ENCODE measurements at regions not wholly inside any gene's neighbourhood (a gene's known extent, or its start where the extent isn't known, plus 50 kb on each side); places are given as distances from the start of the nearest gene placed in this dataset.

- TF ChIP-seq POLR2AphosphoS5 (IDR thresholded peaks at IDR 0.05; ENCODE audit: low read depth, low read length): no peak
- no peak for TF ChIP-seq SIN3A (IDR thresholded peaks at IDR 0.05; ENCODE audit: borderline replicate concordance, insufficient read depth, low read length)
- TF ChIP-seq FOXP2 (optimal IDR thresholded peaks at IDR 0.05; ENCODE audit: borderline replicate concordance, extremely low read depth, extremely low read length, insufficient read depth): no peak
- TF ChIP-seq TAF1 (IDR thresholded peaks at IDR 0.05; ENCODE audit: borderline replicate concordance, insufficient read depth, low read length): no peak
- TF ChIP-seq, protein P1, sequence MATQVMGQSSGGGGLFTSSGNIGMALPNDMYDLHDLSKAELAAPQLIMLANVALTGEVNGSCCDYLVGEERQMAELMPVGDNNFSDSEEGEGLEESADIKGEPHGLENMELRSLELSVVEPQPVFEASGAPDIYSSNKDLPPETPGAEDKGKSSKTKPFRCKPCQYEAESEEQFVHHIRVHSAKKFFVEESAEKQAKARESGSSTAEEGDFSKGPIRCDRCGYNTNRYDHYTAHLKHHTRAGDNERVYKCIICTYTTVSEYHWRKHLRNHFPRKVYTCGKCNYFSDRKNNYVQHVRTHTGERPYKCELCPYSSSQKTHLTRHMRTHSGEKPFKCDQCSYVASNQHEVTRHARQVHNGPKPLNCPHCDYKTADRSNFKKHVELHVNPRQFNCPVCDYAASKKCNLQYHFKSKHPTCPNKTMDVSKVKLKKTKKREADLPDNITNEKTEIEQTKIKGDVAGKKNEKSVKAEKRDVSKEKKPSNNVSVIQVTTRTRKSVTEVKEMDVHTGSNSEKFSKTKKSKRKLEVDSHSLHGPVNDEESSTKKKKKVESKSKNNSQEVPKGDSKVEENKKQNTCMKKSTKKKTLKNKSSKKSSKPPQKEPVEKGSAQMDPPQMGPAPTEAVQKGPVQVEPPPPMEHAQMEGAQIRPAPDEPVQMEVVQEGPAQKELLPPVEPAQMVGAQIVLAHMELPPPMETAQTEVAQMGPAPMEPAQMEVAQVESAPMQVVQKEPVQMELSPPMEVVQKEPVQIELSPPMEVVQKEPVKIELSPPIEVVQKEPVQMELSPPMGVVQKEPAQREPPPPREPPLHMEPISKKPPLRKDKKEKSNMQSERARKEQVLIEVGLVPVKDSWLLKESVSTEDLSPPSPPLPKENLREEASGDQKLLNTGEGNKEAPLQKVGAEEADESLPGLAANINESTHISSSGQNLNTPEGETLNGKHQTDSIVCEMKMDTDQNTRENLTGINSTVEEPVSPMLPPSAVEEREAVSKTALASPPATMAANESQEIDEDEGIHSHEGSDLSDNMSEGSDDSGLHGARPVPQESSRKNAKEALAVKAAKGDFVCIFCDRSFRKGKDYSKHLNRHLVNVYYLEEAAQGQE (IDR thresholded peaks at IDR 0.05; ENCODE audit: insufficient read depth in 1 of 2, low read depth in 2 of 2, low read length in 2 of 2): no peak
These were observed 145.2 kb downstream of the INHBB start for GRCh38 chr2:120491111-120491625.

DNA sequence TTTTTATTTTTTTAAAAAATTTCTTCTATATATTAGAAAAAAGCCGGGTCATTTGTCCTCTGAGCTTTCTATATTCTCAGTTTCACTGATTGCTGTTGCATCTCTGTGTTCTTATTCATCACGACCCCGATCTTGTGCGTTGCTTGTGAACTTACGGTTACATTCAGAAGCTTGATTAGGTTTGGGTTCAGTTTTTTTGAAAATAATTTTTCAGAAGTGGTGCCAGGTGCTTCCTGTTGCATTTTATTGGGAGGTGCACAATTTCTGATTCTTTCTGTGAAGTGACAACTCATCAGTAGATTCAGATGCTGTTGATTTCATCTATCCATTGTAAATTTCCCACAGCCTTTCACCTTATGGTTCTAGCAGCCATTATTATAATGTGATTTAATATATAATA, 147.3 kb downstream of the INHBB start:
- no peak for TF ChIP-seq TAF1 (IDR thresholded peaks at IDR 0.05; ENCODE audit: borderline replicate concordance, insufficient read depth, low read length)
- TF ChIP-seq POLR2AphosphoS5 (IDR thresholded peaks at IDR 0.05; ENCODE audit: low read depth, low read length): no peak
- no peak for TF ChIP-seq FOXP2 (optimal IDR thresholded peaks at IDR 0.05; ENCODE audit: borderline replicate concordance, extremely low read depth, extremely low read length, insufficient read depth)
- TF ChIP-seq SIN3A (IDR thresholded peaks at IDR 0.05; ENCODE audit: borderline replicate concordance, insufficient read depth, low read length): no peak
- TF ChIP-seq, protein P1 (IDR thresholded peaks at IDR 0.05; ENCODE audit: insufficient read depth in 1 of 2, low read depth in 2 of 2, low read length in 2 of 2): no peak

DNA sequence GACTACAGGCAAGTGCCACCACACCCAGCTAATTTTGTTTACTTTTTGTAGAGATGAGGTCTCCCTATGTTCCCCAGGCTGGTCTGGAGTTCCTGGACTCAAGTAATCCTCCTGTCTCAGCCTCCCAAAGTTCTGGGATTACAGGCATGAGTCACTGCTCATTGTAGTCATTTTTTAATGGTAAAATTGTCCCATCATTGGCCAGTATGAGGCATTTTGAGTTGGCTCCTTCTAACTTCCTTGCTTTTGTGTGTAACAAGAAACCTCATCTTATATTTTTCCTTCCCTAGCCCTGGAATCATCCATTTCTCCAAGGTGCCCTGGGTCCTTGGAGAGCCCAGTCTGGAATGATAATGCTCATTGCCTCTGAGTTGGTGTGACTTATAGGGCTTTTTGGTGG, 148.5 kb downstream of the INHBB start:
- TF ChIP-seq, protein P1 (IDR thresholded peaks at IDR 0.05; ENCODE audit: insufficient read depth in 1 of 2, low read depth in 2 of 2, low read length in 2 of 2): no peak
- TF ChIP-seq TAF1 (IDR thresholded peaks at IDR 0.05; ENCODE audit: borderline replicate concordance, insufficient read depth, low read length) (no peak), FOXP2 (optimal IDR thresholded peaks at IDR 0.05; ENCODE audit: borderline replicate concordance, extremely low read depth, extremely low read length, insufficient read depth) (no peak), POLR2AphosphoS5 (IDR thresholded peaks at IDR 0.05; ENCODE audit: low read depth, low read length) (no peak), SIN3A (IDR thresholded peaks at IDR 0.05; ENCODE audit: borderline replicate concordance, insufficient read depth, low read length) (no peak)

GRCh38 chr2:120495586-120495985, 149.7 kb downstream of the INHBB start:
- no peak for TF ChIP-seq TAF1 (IDR thresholded peaks at IDR 0.05; ENCODE audit: borderline replicate concordance, insufficient read depth, low read length)
- TF ChIP-seq, protein P1 (IDR thresholded peaks at IDR 0.05; ENCODE audit: insufficient read depth in 1 of 2, low read depth in 2 of 2, low read length in 2 of 2): no peak
- no peak for TF ChIP-seq POLR2AphosphoS5 (IDR thresholded peaks at IDR 0.05; ENCODE audit: low read depth, low read length)
- no peak for TF ChIP-seq SIN3A (IDR thresholded peaks at IDR 0.05; ENCODE audit: borderline replicate concordance, insufficient read depth, low read length)
- TF ChIP-seq FOXP2 (optimal IDR thresholded peaks at IDR 0.05; ENCODE audit: borderline replicate concordance, extremely low read depth, extremely low read length, insufficient read depth): no peak

DNA sequence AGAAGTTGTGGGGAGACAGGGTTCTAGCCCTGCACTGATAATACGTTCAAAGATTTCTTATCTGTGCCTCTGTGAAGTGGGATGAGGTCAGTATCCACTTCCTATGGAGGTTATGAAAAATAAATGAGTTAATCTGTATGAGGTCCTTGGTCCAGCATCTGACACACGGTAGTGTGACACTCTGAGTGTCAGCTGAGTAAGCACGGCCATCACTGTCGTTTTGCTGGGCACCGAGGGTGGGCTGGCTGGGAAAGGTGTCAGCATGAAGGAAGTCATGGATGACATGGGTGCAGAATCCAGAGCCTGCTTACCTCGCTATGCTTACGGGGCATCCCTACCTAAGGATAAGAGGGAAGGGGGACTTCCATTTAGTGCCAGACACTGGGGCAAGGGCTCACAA, 150.3 kb downstream of the INHBB start:
- TF ChIP-seq FOXP2 (optimal IDR thresholded peaks at IDR 0.05; ENCODE audit: borderline replicate concordance, extremely low read depth, extremely low read length, insufficient read depth): no peak
- no peak for TF ChIP-seq SIN3A (IDR thresholded peaks at IDR 0.05; ENCODE audit: borderline replicate concordance, insufficient read depth, low read length)
- TF ChIP-seq, protein P1 (IDR thresholded peaks at IDR 0.05; ENCODE audit: insufficient read depth in 1 of 2, low read depth in 2 of 2, low read length in 2 of 2): no peak
- no peak for TF ChIP-seq TAF1 (IDR thresholded peaks at IDR 0.05; ENCODE audit: borderline replicate concordance, insufficient read depth, low read length)
- TF ChIP-seq POLR2AphosphoS5 (IDR thresholded peaks at IDR 0.05; ENCODE audit: low read depth, low read length): no peak

All from PFSK-1 (cell line).